ENCODE measurements at regions not wholly inside any gene's neighbourhood (a gene's known extent, or its start where the extent isn't known, plus 50 kb on each side); places are given as distances from the start of the nearest gene placed in this dataset.
"Not testable (repeated sequence)": the region's sequence is repeated elsewhere in the genome, so short reads cannot be mapped to it uniquely, and the experiment has no call there.

DNA sequence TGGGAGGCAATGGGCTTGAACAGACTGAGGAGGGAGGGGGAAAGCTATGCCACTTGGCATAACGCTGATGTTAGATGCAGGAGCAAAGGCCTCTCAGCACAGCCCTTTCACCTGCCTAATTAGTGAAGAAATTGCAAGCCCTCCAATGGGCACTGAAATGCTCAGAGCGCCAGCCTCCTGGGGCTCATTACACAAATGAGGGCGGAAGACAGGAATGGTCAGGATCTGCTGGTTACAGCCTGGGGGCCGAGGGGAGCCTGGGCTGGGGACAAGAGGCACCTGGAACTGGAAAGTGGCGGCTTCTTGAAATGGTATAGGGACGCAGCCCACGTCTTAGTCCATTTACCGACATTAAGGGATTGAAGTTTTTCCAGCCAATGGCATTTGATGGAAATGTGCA, 50.2 kb upstream of the PLET1 start:
- DNase-seq (ENCODE audit: low read depth): no peak

DNA sequence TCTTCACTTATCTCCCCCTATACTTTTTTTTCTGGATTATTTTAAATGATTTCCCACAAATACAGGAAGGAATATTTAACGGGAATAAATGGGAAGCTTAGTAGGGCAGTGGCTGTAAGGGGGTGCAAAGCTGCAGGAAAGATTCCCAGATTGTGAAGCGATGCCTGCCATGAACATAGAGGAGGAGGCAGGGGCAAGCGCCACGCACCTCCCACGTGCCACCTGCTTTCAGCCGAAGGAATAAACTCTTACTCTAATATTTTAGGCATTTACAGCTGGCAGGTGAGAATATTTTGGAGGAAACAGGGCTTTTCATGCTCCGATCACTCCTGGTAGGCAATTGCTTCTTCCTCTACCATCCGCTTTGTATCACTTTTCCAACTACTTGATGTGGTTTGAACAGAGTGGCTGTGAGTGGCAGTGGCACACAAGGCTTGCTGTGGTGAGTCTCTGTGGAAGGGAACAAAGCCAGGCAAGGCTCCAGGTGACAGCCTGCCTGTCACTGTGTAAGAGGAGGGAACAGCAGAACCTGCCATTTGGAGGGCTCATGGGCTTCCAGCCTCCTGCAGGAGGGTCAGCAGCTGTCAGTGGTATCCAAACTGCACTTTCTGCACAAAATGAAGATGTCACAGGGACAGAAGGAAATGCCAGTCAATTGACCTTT, 54.5 kb upstream of the PLET1 start:
- no peak for DNase-seq (ENCODE audit: low read depth)

DNA sequence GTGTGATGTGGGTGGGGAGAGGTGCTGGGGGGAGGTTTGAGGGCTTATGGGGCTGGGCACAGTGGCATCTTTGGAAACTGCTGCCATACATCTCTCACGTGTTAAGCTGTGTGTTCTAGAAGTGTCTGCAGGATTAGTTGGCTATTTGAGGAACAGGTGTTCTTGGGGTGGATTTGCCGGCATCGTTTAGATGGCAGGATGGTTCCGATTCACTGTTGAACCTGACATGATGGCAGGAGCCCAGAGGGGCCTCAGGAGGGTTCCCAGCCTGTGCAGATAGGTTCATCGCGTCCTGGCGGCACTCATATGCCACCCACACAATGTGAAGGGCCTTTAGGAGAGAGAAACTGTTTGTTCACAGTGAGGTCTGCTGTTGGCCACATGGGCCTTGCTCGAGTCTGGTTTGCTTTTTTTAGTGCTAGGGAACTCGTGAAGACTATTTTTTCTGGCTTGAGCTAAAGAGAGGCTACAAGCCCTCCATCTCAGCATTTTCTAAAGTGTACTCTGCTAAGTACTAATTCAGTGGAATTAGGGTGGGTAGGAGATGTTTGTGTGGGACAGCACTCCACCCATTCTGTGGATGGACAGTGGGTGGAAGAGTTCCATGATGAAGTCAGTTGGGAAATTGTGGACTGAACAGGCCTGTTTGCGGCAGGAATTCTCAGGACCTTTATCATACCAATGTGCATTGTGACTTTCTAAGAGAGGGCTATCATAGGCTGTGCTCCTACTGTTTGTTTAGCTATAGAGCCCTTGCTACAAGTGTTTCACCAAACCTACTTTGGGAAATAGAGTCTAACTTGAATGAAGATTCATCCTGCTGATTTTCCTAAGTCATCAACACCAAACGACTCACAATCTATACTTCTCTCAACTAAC, 55.4 kb upstream of the PLET1 start:
- no peak for DNase-seq (ENCODE audit: low read depth)

DNA sequence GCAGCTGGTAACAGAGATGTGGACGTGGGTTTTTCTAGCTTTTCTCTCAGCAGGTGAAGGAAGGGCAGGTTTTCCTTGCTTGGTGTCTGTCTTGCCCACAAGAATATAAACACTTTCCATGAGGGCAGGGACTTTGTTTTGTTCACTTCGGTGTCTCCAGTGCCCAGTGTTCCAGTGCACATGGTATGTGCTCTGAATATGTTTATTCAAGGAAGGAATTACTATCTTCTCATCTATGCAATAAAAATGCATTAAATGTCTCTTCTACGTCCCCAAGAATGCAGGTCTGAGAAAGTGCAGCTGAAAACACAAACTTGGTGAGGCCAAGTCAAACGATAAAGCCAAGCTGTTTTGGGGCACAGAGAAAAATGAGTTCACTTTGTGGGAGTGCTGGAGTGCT, 56.3 kb upstream of the PLET1 start:
- DNase-seq (ENCODE audit: low read depth): no peak

DNA sequence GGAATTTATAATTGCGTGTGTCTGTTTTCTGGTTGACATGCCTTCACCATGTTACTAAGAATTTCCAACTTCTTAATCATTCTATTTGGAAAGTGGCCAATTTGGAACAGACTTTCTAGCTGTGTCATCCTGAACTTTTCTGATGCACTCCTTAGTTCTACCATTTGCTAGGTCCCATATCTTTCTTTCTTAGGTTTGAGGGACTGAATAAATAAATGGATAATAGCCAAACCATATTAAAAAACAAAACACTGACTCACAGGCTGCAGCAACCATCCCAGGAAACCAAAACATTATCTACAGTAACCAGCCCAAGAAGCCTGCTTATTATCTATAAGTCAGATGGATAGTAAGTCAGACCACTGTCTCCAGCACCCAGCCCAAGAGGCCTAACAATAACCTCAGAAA, 57.5 kb upstream of the PLET1 start:
- no peak for DNase-seq (ENCODE audit: low read depth)

DNA sequence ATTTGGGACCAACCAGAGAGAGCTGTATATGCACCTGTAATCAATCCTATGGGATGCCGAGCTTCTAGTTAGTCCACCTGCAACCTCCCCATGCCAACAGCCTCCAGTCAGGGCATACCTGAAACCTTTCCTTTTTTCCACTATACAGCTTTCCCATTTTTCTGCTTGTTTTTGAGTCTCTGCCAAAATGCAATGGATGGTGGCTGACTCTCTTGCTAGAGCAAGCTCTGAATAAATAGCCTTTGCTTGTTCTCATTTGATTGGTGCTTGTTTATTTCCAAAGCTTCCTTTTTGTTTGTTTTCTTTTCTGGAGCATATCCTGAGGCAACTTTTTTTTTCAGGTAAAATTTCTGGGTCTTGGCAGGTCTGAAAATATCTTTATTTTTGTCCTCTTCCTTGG, 58.0 kb upstream of the PLET1 start:
- DNase-seq (ENCODE audit: low read depth): no peak

DNA sequence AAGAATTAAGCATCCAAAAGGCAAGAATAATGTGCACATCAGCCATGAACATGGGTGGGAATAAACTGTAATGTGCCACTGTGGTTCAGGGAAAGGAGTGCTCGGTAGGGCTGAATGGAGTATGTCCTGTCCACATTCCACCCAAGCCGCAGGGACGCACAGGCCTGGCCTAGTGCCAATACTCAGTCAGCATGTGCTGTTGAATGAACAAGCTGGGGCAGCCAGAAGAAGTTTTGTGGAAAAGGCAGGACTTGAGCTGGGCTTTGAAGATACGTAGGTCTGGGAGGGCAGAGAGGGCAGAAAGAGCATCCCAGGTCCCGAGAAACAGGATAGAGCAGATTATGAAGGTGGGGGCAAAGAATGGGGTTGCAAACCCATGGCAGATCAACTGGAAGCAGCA, 60.0 kb upstream of the PLET1 start:
- no peak for DNase-seq (ENCODE audit: low read depth)

DNA sequence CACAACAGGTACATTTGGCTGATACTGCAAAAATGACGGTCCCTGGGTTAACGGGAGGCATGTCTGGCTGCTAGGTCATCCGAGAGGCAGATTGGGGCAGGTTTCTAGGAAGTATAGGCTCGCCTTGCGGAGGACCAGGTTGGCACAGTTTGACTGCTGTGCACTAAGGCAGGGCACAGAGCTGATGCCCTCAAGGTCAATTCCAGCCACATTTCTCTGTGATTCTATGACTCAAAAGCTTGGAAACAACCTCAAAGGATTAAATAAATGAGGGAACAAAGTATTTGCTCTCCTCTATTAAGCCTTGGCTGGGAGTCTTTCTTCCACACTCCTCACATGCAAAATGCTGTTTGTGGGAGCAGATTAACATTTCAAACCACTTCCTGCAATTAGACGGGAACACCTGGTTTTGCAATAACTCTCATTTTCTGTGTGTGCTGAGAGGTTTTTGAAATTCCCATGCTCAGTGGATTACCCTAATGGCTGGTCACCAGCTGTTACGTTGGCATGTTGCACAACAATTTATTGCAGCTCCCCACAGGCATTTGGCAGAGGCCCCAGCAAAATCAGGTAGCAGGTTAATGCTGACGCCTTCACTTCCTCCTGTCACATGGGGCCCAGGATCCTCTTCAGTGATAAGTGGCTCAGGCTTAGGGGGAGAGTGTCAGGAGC, 61.0 kb upstream of the PLET1 start:
- DNase-seq (ENCODE audit: low read depth): no peak

DNA sequence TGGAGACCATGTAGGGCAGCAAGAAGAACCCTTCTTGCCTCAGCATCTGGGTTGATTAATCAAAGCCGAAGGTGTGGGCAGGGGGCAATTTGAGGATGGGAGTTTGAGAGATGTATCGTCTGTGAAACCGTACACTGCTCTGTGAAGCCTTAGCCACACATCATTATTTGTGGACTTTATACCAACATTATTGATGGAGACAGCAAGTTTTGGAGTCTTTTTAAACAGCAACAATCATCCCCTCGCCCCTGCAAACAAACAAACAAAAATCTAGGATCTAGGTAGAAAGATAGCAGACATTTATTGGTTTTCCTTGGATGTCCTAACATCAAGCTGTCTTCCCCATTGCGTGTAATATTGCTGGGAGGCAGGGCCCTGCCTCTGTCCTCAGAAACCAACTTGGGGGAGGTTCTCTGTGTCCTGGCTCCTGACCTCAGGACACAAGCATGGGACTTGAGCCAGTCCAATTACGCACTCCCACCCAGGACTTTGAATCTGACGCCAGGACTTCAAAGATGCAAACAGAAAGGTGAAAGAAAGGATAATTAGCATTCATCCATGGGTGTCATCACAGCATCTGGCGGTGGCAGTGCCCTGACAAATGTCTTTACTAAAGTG, 61.6 kb upstream of the PLET1 start:
- DNase-seq (ENCODE audit: low read depth): no peak

DNA sequence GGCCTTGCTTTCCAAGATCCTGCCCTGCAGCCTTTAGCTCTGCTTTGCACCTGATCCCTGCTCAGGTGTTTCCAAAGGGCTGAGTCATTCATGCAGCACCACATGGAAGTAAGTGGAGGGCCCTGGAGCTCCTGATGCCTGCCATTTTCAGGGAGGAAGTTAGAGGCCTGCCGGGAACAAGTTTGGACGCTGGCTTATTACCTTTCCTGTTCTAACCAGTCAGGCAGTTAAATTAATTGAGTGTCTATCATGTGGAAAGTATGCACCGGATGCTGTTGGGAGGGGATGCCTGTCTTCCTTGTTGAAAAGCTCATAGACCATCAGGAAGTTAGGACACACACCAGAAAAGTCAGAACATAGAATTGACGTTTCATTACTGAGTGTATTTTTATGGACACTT, 73.7 kb upstream of the PLET1 start:
- DNase-seq (ENCODE audit: low read depth): no peak

DNA sequence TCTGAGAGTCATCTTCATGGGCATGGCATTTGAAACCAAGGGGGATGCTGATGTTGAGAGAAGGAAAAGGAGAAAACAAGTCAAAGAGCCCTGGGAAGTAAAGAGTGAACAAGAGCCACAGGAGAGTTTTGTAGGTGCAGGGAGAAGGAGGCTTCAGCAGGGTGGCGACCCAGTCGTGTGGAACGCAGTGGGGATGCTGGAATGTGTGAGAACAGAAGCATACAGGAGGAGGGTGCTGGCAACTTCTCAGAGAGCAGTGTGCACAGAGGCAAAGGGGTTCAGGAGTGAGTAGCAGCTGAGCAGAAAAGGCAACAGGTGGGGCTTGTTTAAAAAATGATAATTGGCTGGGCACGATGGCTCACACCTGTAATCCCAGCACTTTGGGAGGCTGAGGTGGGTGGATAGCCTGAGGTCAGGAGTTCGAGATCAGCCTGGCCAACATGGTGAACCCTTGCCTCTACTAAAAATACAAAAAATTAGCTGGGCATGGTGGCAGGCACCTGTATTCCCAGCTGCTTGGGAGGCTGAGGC, 75.8 kb upstream of the PLET1 start:
- no peak for DNase-seq (ENCODE audit: low read depth)

DNA sequence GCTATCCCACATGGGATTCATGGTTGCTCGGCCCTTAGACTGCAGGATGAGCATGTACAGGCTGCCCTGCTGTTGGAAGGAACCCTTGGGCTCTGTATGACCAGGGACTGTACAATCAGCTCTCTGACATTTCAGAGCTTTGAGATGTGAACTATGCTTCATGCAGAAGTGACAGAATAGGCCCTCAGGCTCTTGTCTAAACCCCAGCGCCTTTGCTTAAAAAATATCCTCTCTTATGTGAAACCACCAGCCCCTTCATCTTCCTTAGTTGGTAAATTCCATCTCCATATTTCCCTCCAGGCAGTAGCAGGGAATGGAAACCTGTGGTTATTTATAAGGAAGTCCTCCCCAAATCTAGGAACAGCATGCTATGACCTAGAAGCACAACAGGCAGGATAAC, 78.9 kb upstream of the PLET1 start:
- DNase-seq (ENCODE audit: low read depth): no peak

DNA sequence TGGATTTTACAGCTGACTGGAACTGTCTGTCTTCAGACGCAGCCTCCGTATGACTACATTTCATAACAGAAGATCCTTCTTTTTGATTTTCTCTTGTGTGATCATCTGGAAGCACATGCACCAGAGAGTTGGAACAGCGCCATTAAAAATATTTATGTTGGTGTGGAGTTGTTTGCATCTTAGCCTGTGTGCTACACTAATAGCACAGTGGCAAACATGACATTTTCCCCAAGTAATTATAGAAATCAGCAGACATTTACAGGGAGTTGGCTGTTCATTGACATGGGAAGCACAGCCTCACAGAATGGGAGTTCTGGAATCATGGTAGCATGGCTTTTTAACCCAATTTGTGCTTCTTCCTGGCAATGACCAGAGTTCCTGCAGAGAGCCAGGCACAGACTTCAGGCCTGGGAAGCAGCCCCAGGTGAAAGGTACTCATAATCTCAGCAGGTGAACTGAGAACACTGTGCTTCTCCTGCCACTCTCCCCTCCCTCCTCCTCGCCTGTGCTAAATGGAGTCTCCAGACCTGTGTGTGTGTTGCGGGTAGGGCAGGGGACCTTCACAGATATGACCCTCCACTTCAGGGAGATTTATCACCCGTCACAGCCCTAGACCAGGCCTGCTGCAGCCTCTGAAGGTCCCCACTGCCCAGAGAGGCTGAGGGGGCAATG, 82.8 kb upstream of the PLET1 start:
- no peak for DNase-seq (ENCODE audit: low read depth)

DNA sequence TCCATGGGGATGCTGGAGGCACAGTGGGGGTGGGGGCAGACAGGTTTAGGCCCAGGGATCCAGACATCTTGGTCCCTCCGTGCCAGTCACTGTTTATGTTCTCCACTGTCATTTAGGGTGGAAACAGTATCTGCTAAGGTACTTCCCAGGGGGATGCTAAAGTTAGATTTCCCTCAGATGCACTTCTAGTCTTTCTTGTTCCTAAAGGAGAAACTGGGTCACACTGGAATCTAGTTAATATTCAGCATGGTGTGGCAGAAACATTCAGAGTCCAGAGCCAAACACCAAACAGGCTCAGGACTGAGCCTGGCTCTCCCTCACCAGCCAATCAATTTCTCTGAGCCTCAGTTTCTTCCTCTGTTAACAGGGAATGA, 83.4 kb upstream of the PLET1 start:
- DNase-seq (ENCODE audit: low read depth): no peak

DNA sequence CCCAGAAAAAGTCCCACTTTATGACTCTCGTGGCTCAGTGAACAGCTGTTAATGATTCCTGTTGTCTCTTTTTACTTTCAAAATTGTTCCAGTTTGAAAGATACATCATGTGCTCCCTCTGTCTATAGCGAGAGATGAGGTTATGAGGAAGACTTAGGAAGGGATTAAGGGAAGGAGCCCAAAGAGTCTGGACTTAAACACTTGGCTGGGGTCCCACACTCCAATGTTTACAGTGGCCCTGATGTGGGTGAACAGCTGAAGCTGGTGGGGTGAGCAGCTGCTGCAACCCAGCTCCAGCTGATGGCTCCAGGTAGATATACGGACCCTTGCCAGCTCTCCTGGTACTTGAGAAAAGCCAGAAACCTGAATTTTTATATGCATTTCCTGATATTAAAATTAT, 84.5 kb upstream of the PLET1 start:
- DNase-seq (ENCODE audit: low read depth): no peak

DNA sequence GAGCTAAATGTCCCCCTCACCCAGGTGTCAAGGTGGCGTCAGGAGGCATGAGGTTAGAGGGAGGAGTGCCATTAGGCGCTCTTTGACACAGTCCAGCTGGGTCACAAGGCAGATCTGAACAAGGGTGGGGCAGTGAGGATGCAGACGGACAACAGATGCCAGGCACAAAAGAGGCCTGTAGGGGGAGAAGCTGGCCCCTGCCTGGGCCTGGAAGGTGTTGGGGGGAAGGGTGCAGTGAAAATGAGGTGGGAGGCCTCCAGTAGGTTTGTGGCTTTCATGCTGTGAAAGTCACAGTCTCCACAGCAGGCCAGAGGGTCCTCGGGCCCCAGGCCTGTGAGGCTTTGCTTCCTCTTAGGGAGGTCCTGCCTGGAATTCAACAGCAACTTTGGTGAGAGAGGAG, 85.0 kb upstream of the PLET1 start:
- DNase-seq (ENCODE audit: low read depth): no peak

DNA sequence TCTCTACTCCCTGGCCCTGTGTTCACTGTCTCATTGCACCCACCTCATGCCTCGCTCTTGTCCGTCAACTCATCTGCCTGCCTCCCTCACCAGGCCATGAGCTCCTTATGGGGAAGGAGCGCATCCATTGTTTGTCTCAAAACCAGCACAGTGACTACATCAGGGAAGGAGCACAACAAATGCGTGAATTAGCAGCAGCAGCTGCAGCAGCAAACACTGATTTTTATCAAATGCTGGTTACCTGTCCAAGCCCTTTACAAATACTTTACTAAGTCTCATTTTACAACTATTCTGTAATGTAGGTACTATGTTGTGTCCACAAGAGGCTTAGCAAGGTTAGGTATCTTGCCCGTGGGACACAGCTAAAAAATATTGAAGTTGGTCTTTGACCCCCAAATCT, 85.9 kb upstream of the PLET1 start:
- DNase-seq (ENCODE audit: low read depth): no peak

DNA sequence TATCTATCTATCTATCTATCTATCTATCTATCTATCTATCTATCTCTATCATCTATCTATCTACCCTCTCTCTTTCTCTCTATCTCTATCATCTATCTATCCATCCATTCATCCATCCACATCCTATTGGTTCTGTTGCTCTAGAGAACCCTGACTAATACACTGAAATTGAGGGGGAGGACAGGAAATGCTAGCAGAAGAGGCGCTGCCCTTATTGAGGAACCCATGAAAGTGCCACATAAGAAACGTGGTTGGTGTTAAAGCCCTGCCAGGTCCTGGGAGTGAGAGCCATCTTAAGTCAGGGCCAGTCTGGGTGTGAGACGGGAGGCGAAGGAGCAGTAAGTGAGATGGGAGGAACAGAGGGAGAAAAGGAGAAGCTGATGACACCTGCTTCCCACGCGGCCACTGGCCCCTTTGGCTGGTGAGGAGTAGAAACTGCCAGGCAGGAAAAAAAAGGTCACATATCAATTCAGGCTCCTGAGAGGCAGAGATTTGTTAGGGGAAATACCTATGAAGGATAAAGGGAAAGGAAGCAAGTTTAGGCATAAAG, 87.9 kb upstream of the PLET1 start:
- DNase-seq (ENCODE audit: low read depth): no peak

DNA sequence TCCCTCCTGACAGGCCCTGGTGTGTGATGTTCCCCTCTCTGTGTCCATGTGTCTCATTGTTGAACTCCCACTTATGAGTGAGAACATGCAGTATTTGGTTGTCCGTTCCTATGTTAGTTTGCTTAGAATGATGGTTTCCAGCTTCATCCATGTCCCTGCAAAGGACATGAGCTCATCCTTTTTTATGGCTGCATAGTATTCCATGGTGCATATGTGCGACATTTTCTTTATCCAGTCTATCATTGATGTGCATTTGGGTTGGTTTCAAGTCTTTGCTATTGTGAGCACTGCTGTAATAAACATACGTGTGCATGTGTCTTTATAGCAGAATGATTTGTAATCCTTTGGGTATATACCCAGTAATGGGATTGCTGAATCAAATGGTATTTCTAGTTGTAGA, 90.8 kb upstream of the PLET1 start:
- DNase-seq (ENCODE audit: low read depth): not testable (repeated sequence)

DNA sequence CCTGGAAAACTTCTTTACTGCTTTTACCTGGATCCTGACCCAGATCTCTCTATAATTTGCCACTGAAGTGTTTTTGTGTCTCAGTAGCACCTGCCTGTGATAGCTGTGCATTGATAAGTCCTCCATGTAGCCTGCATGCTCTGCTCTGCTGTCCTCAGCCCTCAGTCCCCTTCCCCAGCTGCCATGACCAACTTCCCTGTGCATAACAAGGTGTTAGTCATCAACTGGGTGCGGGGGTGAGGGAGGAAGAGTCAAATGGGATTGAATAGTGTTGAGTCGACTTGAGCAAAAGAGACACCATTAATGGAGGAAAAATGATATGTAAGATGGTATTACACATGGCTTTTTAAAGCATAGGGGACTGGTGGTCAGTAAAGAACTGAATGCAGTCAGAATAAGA, 92.2 kb upstream of the PLET1 start:
- no peak for DNase-seq (ENCODE audit: low read depth)

DNA sequence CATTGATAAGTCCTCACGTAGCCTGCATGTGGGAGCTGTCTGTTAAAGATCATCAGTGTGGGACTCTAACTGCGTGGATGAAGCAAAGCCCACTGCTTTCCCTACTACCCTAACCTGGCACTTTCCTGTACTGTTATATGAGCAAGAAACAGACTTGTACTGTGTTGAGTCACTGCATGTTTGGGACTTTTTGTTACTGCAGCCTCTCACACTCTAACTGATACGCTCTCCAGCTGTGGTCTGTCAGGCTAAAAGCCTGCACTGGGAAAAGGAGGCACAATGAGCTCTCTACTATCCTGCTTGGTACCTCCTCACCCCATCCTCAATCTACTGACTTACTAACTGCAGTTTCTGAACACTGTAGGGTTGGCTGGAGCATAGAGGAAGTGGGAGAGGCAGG, 93.7 kb upstream of the PLET1 start:
- no peak for DNase-seq (ENCODE audit: low read depth)

DNA sequence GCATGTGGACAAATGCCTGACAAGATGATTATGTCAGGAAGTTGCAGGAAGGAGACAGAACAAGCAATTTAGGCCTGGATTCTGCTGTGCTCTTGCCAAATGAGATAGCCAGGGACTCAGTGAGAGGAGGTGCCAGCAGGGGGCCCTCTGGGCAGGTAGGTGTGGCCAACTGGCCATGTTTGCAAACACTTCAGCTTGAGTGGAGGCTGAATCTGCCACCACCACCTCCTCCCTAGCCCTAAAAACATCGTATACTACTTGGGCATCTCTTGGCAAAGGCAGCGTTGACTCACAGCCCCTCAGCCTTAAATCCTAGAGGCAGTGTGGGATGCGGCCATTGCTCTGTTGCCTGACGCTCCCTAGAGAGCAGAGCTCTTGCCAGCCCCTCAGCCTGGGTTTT, 95.1 kb upstream of the PLET1 start:
- no peak for DNase-seq (ENCODE audit: low read depth)
